ENCODE measurements at regions not wholly inside any gene's neighbourhood (a gene's known extent, or its start where the extent isn't known, plus 50 kb on each side); places are given as distances from the start of the nearest gene placed in this dataset.

DNA sequence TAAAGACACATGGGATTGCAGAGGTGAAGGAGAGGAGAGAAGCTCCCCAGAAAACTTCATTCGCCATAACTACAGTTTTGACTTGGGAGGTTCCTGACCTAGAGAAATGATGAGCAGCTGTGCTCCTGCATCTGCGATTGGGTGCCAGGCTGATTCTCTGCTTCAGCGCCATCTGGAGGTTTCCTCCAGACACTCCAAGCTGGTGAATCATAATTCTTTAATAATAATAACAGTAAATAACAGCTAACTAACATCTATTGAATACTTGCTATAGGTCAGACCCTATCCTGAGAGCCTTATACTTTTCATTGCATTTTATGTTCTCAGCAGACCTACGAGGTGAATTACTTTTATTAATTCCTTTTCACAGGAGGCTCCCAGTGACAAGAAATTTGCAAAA, 575.8 kb downstream of the TOX3 start:
- peak; percentile 57 for DNase-seq (ENCODE audit: low spot score)

DNA sequence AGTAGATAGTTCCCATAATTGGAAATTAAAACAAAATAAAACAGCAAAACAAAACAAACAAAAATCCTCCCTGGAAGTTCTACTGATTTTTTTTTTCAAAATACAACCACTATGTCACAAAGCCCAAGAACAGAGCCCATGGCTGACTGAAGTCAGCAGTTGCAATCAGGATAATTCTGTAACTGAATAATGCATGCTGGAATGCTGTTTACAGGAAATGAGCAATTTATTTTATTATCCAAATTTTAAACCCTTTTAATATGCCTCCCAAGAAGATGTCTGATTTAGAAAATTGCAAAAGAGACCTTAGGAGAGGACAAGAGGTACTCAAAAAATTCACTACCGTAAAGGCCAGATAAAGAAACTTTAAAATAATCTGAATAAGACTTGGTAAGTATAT, 578.2 kb downstream of the TOX3 start:
- DNase-seq (ENCODE audit: low spot score) = no peak

DNA sequence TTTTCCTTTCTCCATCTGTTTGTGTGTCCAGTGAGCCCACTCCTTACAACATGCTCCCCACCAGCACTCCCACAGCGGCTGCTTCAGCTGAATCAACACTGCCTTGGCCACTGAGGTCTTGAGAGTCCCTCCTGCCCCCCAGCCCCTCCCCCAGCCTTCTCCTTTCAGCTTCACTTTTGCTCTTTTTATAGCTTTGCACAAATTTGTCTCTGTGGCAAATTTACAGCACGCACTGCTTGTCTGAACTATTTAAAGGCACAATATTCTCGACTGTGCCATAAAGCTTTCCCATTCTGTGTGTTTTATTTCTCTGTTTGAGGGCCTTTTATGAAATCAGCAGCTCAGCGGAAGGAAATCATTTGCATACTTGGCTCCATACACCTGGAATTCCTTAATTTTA, 579.3 kb downstream of the TOX3 start:
- no peak for DNase-seq (ENCODE audit: low spot score)

DNA sequence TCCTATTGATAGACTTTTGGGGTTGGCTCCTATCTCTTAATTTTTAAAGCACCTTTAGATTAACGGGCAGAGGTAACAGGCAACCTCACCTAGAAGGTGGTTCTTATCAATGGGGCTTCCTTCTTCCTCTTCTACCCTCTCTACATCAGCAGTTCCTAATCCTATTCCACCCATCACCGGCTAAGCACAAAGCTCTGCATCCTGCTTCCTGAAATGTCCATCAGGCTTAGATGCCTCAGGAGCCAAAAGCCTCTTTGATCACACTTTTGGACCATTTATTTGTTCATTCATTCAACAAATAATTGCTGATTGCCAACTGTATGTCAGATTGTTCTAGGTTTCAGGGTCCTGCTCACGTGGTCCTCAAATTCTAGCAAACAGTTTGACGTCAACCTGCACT, 586.0 kb downstream of the TOX3 start:
- DNase-seq (ENCODE audit: low spot score) = no peak

DNA sequence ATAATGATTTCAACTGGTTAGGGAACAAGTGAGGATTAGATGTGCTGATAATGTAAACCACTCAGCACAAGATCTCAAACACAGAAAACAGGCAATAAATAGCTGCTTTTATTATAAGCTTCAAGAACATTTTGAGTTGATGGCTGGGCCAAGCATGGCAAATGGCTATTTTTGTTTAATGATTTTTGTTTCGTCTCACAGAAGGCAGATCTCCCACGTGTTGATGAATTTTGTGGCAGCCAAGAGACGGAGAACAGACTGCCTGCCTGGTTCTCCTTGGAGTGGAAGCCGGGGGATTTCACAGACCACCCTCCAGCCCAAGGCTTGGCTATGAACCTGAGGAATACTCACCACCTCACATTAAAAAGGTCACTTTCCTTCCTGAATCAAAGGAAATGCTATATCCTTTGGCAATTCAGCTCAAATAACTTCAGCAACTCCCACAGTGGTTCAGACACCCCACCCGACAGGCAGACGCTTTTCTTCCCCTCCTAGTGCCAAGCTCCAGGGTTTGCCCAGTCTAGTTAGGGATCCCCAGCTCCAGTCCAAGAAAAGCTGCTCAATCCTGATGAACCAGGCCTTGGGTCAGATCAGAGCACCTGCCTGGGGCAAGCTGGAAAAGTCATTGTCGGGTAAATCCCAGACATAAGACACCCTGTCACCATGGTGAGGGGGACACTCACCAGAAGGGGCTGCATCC, 593.5 kb downstream of the TOX3 start:
- DNase-seq (ENCODE audit: low spot score) = no peak

DNA sequence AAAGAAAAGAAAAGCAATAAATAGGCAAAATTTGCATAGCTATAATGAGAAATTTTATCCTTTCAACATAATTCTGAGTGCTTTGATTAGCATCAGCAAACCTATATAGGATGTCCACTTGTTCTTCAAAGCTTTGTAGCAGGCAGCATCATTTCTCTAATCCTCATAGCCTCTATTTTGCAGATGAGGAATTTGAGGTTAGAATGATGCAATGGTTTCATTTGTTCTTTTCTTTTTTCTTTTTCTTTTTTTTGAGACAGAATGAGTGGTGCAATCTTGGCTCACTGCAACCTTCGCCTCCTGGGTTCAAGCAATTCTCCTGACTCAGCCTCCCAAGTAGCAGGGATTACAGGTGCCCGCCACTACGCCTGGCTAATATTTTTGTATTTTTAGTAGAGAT, 594.4 kb downstream of the TOX3 start:
- DNase-seq (ENCODE audit: low spot score) = no peak

DNA sequence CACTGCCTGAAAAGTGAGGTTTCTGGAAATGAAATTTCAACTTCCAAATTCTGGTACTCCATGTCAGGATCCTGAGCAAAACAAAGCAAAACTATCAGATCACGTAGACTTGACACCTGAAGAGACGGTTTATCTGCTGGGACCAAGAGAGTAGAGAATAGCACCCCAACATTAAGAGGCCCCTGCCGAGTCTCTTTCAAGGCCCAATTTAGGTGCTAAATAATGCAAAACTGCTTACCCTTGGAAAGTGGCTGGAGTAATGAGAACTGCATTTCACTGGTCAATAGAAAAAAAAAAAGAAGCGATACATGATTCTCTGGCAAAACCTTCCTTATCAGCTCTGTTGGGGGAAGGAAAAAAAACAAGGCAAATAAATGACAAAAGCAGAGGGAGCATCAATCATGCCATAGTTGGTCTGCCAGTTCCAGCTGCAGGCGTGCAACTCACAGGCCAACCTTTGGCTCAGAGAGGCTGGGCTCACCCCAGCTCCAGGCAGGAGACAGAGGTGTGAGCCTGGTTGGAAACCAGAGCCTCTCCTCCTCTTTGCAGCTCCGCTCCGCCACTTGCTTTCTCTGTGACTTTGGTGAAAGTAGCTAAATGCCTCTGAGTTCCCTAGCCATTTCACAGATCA, 595.2 kb downstream of the TOX3 start:
- DNase-seq (ENCODE audit: low spot score) = no peak

DNA sequence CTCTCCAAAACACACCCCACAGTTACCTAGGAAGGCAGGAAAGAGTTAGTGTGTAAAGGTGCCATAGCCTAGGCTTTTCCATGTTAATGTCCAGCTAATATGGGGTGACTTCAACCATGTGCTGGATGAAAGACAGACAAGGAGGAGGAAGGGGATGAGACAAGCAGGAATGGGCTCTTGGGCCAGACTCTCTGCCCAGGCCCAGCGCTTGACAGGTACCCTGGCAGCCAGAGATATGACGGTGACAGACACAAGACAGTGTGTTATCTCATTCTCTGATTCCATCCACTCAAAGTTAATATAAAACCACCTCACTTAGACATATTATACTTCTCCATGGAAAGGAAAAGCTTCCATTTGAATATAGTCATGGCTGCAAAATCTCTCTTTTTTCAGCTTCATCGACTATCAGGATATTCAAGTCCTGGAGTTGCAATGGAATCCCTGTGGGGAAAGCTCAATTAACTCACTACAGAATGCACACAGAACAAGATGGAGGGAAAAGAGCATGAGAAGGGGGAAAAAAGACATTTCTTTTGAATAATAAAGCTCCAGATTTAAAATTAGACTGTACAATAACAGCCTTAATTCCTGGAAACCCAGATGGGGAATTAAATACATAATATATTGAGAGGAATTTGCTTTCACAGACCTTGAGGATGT, 596.7 kb downstream of the TOX3 start:
- no peak for DNase-seq (ENCODE audit: low spot score)

DNA sequence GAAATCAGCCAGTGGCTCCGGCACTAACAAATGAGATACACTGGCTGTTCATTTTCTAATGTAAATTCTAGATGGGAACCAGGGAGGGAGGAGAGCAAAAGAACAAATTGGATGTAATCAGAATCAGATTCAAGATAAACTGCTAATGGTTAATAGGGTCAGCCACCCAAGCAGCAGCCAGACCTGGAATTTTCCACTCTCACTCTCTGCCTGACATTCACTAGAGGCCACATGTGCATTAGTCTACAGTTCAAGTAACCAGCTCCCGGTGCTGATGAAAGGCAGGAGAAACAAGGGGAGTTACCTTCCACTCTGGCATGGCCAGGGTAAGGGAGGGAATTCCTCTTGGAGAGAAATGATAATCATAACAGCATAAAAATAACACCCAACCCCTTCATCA, 597.7 kb downstream of the TOX3 start:
- no peak for DNase-seq (ENCODE audit: low spot score)

DNA sequence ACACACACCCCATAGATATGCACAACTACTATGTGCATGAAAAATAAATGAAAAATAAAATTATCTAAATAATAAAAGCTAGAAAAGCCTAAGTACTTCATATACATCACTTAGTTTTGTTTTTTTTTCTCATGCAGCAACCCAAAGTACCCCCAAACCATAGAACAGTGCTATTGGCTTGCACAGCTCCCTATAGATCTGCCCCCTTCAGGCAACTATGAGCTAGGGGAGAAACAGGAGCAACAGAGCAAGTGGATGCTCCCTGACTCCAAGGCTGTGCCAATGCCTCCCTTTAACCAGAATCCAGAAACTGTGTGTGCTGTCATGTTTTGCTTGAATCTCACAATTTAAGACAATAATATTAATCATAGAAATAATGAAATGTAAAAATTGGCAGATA, 605.5 kb downstream of the TOX3 start:
- no peak for DNase-seq (ENCODE audit: low spot score)

DNA sequence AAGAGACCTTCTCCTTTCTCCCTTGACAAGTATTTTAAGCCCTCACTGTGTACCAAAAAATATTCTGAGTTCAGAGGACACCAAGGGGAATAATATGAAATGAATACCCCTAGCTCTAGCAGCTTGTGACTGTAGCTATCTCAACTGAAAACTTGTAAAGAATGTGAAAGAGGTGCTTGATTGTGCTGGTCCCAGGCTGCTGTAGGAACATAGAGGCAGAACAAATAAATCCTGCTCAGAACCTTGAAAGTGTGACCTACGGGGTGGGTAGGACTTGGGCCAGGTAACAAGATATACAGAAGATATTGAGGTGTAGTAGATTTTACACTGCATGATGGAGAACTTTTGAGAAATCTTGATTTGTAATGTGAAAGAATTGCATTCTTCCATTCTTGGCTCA, 606.8 kb downstream of the TOX3 start:
- no peak for DNase-seq (ENCODE audit: low spot score)

DNA sequence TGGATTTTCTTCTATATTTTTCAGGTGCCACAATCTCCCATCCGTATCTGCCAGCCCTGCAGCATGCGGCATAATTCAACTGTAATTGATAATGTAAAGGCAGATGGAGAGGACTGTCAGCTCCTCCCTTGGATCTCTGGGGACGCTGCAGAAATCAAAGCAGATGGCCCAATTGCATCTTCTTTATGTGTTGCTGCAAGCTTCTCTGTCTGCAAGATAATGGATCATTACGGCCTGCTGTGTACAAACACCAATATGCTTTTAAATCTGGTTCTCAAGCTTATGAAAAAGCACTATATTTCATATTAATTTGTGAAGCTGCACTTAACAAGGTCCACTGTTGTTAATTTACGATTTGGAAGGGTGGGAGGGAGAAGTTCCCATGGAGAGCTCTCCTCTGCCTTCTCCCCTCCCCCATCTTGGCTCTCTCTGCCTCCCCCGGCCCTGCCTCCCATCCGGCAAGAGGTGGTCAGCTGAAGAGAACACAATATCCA, 607.5 kb downstream of the TOX3 start:
- DNase-seq (ENCODE audit: low spot score) = no peak

DNA sequence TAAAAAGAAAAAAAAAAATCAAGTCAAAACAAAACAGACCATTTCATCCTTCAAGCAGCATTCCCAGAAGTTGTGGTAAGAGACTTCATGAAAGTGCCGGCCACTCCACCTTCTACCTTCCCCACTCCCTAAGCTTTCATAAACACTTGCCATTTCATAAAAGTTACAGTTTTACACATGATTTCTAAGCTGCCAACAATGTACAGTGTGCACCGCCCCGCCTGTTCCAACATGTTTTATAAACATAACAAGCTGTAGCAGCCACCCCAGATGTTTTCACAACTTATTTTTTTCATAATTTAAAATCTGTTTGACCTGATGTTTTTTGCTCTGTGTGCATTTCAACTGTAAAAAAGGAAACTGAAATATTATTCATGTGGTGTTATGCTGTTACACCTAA, 608.1 kb downstream of the TOX3 start:
- DNase-seq (ENCODE audit: low spot score) = no peak

DNA sequence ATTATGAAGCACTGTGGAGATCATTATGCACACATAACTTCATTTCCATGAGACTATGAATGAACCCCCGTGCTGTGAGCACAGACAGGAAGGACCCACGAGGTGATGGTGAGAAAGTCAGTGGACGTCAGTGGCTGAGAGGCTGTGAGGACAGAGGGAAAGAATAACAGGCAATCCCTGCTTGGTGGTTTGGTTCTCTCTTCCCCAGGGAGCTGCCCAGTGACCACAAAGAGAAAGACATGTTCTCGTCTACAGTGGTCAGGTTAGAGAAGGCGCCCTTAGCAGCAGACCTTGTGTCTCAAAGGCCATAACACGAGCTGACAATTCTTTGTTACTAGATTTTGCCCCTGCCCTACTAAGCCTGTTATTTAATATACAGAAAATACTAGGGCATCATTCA, 609.2 kb downstream of the TOX3 start:
- no peak for DNase-seq (ENCODE audit: low spot score)

DNA sequence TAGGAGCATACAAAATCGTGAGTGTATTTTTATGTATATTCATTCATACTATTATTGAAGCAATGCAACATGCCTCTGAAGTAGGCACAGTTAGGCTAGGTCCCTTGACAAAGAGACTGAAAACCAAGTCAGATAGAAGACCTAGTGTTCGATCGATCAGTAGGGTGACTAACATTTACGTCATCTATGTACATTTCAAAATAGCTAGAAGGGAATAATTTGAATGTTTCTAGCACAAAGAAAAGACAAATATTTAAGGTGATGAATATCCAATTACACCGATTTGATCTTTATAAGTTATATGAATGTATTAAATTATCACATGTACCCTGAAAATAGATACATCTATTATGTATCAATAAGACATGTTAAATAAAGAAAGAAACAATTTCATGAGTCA, 610.1 kb downstream of the TOX3 start:
- no peak for DNase-seq (ENCODE audit: low spot score)

DNA sequence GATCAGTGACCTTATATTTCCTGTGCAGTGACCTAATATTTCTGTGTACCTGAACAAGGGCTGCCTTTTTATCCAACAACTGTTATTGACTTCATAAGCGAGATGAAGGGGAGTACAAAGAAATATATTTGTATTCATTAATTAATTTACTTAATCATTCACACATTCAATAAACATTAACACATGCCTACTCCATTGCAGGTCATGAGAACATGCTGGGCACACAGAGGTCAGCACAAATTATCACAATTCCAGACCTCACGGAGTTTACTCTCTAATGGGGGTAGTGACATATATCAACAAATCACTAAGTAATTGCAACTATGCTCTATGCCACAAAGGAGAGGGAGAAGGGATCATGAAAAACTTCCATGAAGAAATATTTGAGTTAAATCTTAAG, 614.6 kb downstream of the TOX3 start:
- DNase-seq (ENCODE audit: low spot score) = no peak

DNA sequence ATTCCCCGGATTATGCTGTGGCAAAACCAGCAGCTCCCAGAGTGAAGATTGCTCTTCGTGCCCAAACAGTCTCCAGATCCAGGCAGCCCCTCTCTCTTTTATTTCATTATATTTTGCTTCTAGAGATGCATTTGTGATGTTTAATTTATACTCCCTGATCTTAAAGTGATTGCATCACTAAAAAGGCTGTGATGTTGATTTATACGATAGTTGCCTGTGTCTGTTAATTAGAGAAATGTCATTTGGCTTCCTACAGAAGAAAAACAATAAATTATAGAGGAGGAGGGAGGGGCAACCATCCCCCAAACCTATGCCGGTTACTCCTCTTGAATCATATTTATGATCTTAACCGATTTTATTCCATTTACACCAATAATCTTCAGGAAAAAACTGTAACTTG, 615.3 kb downstream of the TOX3 start:
- DNase-seq (ENCODE audit: low spot score) = no peak

DNA sequence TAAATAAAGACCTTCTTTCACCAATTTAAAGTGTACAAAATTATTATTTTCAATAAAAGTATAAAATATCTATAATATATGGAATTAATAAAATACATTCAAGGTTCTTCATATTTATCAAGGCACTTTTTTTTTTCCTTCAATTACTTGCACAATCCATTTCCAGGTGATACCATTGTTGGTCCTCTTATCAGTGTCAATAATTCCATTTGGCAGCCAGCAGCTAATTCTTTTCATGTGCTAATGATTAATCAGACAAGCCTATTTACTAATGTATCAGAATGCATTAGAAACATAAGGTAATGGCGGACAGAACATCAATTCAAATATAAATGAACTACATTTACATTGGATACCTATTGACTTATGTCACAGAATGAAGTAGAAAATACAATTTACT, 622.2 kb downstream of the TOX3 start:
- no peak for DNase-seq (ENCODE audit: low spot score)

DNA sequence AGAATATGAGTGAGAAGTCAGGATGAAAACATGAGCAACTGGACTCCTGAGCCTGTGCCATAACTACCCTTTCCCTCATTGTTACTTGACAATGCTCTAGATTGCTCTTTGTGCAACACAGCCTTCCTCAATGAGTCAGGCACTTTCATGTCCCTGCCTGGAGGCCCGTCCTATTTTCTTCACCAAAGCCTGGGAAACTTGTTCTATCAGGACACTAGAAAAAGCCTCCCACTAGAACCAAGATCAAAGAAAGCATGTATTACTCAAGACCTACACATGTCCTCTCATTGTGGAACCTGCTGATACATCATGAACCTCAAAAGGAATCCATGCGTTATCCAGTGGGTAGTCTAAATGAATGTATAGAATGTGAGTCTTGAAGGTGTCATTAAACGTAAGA, 624.5 kb downstream of the TOX3 start:
- no peak for DNase-seq (ENCODE audit: low spot score)

DNA sequence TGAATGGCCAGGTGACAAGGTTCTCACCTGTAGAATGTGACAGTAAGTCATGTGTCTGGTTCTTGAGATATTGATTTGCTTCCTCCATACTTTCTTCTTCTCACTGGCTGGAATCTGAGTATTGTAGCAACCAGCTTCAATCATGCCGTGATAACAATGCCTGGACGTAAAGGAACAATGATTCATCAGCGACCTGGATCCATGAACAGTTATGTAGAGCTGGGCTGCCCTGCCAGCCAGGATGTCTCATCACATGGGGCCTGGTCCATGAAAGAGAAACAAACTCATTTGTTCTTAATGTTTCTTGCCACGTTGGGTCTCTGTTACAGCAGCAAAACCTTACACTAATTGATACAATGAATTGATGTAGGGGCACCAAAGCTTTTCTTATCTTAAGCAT, 627.2 kb downstream of the TOX3 start:
- DNase-seq (ENCODE audit: low spot score) = no peak

DNA sequence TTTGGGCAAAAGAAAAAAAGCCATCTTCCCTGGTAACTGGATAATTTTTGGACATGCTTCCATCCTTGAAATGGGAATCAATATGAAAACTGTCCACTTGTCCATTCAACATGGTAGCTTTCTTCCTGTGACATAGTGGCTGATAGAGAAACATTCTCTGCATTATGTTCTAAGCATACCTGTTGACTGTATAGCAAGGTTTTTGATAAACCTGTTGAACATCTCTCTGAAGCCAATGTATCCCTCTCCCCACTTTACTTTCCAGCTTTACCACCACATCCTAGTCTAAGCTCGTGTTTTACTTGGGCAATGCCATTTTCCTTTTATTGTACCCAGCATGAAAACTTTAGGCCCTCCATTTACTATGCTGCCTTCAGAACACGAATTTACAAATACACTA, 630.1 kb downstream of the TOX3 start:
- no peak for DNase-seq (ENCODE audit: low spot score)

DNA sequence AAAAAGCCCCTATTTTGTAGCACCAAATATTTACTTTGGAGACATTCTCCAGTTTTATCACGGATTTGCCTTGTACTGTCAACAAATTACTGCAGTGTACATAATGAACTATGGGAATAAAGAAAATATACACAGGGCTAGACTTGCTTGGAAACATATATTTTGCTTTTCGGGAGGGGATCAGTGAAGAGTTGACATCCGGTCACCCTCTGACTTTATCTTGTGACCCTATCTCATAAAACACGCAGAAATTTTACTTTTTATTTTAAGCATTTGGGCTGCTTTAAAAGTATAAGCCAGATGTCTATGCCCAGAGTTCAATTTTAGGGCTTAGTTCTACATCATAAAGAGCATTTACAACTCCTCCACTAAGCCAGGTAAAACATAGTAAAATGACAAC, 630.7 kb downstream of the TOX3 start:
- DNase-seq (ENCODE audit: low spot score) = no peak

DNA sequence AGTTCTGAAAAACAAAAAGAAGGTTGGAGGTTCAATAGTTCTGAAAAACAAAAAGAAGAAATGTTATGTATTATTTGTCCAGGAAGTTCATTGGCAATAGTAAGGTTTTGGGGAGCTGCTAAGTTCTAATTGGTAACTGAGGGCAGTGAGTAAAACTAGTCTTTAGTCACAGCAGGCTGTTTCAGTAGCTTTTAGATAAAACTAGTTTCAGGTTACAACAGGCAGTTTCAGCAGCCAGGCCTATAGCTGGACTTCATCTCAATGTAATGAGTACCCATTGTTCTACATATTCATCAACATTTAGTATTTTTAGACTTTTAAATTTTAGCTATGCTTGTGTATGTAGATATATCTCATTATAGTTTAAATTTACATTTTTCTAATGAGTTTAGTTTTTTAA, 639.3 kb downstream of the TOX3 start:
- no peak for DNase-seq (ENCODE audit: low spot score)

All from ecto neural progenitor cell (in vitro differentiated cells).